Right cardiac atrium (tissue), 5 donors: ENCODE measurements at regions not wholly inside any gene's neighbourhood (a gene's known extent, or its start where the extent isn't known, plus 50 kb on each side); places are given as distances from the start of the nearest gene placed in this dataset.
"Not testable (repeated sequence)": the region's sequence is repeated elsewhere in the genome, so short reads cannot be mapped to it uniquely, and the experiment has no call there.

ENCODE experiments used
- ATAC-seq, 2 donors: fragments of 200-7000 bp; cut with Tn5 transposase; one replicate each; pipeline versions ENCODE4 v1.8.0 to v1.9.1; 2020; ENCODE audit warnings: moderate library complexity in 2 of 2, mild to moderate bottlenecking in 1 of 2
- DNase-seq, 3 donors: peaks; one replicate each; pipeline ENCODE4 v3.0.0-alpha.2; 2020
- H3K27ac ChIP-seq: one replicate; pipeline ENCODE4 v1.5.1; 2013; ENCODE audit warnings: mild to moderate bottlenecking, low read length, control low read depth, moderate library complexity
- H3K27me3 ChIP-seq: one replicate; pipeline ENCODE4 v1.6.1; 2013; ENCODE audit not compliant: control insufficient read depth, insufficient read depth
- H3K4me1 ChIP-seq: one replicate; pipeline ENCODE4 v1.6.1; 2013; ENCODE audit warnings: low read length; ENCODE audit not compliant: control insufficient read depth, insufficient read depth
- H3K4me3 ChIP-seq: one replicate; pipeline ENCODE4 v1.5.1; 2013; ENCODE audit warnings: low read length, control low read depth
- H3K9me3 ChIP-seq: one replicate; pipeline ENCODE4 v1.6.1; 2013; ENCODE audit warnings: low read length; ENCODE audit not compliant: control insufficient read depth
- WGBS: extraction: QIAGEN DNeasy Blood & Tissue Kit; methylation state at CpG from one replicate; pipeline ENCODE4 v1.1.7; 2013; 5-methylcytosine and 5-hydroxymethylcytosine counted together
- intact Hi-C, 4 donors: fragments of 100-400 bp; cut with DNase I; formaldehyde crosslinking; loops; one replicate each; pipeline versions ENCODE4 v1.11.0 to v1.14.0; 2022 to 2023
- donor health status: healthy with polysubstance abuse.
- donor health status: DM: no; HTN: yes; CAD: no.
- donor health status: DM: no; HTN: no; CAD: no.
- donor health status: DM: no; HTN: yes; CAD: no; lungs with severe emphysema.
- donor health status: DM: yes; HTN: yes; CAD: no.

- H3K4me3 ChIP-seq, H3K27me3 ChIP-seq, H3K27ac ChIP-seq, H3K4me1 ChIP-seq, ATAC-seq, H3K9me3 ChIP-seq, DNase-seq, intact Hi-C loops: not testable (repeated sequence)
- WGBS: 81% methylated on average over 5 of the region's 5 CpGs
Observed at GRCh38 chr12:76292891-76293290, 55.3 kb downstream of the BBS10 start.

DNA sequence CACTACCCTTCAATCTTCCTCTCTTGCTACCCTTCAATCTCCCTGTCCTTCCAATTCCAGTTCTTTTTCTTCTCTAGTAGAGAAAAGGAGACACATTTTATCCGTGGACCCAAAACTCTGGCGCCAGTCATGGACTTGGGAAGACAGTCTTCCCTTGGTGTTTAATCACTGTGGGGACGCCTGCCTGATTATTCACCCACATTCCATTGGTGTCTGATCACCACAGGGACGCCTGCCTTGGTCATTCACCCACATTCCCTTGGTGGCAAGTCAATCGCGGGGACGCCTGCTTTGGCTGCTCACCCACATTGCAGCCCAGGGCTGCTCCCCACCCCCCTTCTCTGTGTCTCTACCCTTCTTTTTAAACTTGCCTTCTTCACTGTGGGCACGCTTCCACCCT lies 55.9 kb downstream of the BBS10 start:
- H3K27me3 ChIP-seq, H3K9me3 ChIP-seq, ATAC-seq, H3K27ac ChIP-seq, H3K4me1 ChIP-seq, H3K4me3 ChIP-seq, DNase-seq, intact Hi-C loops: not testable (repeated sequence)
- WGBS: 83% methylated on average over 8 of the region's 8 CpGs

- 61% methylated on average over 3 of the region's 3 CpGs for WGBS
- ATAC-seq (no peak), DNase-seq (no peak)
- Histone ChIP-seq H3K27me3 (no peaks in the 10 kb centered on the region), H3K4me1 (no peaks in the 10 kb centered on the region), H3K4me3 (no peak overlapping the region), H3K27ac (no peak overlapping the region), H3K9me3 (no peaks in the 10 kb centered on the region)
- intact Hi-C loops: no loop called here
Observed at GRCh38 chr12:76290963-76291859, 57.0 kb downstream of the BBS10 start.

DNA sequence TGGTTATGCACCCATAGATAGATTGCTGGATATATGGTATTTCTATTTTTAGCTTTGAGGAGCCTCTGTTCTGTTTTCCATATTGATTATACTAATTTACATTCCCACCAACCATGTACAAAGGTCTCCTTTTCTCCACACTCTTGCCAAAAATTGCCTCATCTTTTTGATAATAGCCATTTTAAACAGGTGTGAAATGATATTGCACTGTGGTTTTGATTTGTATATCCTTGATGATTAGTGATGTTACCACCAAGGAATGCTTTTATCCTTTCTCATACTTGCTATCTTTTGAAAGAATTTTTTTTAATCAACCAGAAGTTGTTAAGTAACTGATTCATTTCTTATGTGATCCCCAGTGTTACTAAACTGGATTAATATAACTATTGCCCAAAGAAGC lies 60.0 kb downstream of the BBS10 start:
- intact Hi-C loops: no loop called here
- ATAC-seq (no peak), DNase-seq (no peak)

GRCh38 chr12:76284816-76285750 lies 63.1 kb downstream of the BBS10 start:
- intact Hi-C loops: no loop called here
- no peak for DNase-seq
- no peaks in the 10 kb centered on the region for H3K4me1 ChIP-seq
- H3K27ac ChIP-seq: no peak overlapping the region
- H3K27me3 ChIP-seq: no peaks in the 10 kb centered on the region
- WGBS: 86% methylated on average over 5 of the region's 5 CpGs
- H3K9me3 ChIP-seq: no peaks in the 10 kb centered on the region
- no peak overlapping the region for H3K4me3 ChIP-seq
- no peak for ATAC-seq

More for the DNA sequence above, 60.0 kb downstream of the BBS10 start:
- Histone ChIP-seq H3K9me3 (no peaks in the 10 kb centered on the region), H3K27ac (no peak overlapping the region), H3K27me3 (no peaks in the 10 kb centered on the region), H3K4me3 (no peak overlapping the region), H3K4me1 (no peaks in the 10 kb centered on the region)

GRCh38 chr12:76282744-76283143 lies 65.5 kb downstream of the BBS10 start:
- ATAC-seq (no peak), DNase-seq (no peak)
- no peak overlapping the region for H3K4me3 ChIP-seq
- no peaks in the 10 kb centered on the region for H3K4me1 ChIP-seq
- H3K27me3 ChIP-seq: no peaks in the 10 kb centered on the region
- H3K9me3 ChIP-seq: no peaks in the 10 kb centered on the region
- intact Hi-C loops: no loop called here
- H3K27ac ChIP-seq: no peak overlapping the region

DNA sequence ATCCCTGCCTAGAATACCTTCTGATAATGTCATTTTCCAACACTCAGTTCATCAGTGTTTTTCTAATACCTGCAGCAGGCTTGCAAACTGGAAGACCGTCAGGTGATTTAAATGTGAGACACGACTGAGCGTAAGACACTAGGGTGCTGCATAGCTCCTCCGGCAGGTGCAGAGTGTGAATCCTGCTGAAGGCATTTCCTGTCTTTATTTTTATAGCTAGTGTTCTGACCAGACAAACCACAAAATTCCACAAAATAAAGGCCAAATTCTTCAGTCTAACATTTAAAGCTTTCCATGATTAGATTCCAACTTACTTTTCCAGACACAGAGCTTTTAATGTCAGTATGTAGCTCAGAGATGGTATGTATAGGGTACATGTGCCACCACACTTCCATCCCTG lies 70.7 kb downstream of the BBS10 start:
- Histone ChIP-seq H3K9me3 (no peaks in the 10 kb centered on the region), H3K4me1 (peaks cover 4% of the 10 kb centered on the region), H3K27ac (no peak overlapping the region), H3K4me3 (no peak overlapping the region), H3K27me3 (no peaks in the 10 kb centered on the region)
- intact Hi-C loops: no loop called here
- DNase-seq: no peak
- no peak for ATAC-seq
- WGBS: 89% methylated on average over 4 of the region's 4 CpGs

GRCh38 chr12:76276499-76277151 lies 71.6 kb downstream of the BBS10 start:
- DNase-seq (no peak), ATAC-seq (peak; percentile 37 to 72)
- Histone ChIP-seq H3K27ac (no peak overlapping the region), H3K9me3 (no peaks in the 10 kb centered on the region), H3K27me3 (no peaks in the 10 kb centered on the region), H3K4me3 (no peak overlapping the region), H3K4me1 (peaks cover 4% of the 10 kb centered on the region)
- WGBS: 46% methylated on average over 4 of the region's 4 CpGs
- intact Hi-C loops: no loop called here

GRCh38 chr12:76275511-76276093 lies 72.6 kb downstream of the BBS10 start:
- Histone ChIP-seq H3K4me1 (peaks cover 4% of the 10 kb centered on the region), H3K27ac (no peak overlapping the region), H3K4me3 (no peak overlapping the region), H3K27me3 (no peaks in the 10 kb centered on the region), H3K9me3 (no peaks in the 10 kb centered on the region)
- ATAC-seq (no peak), DNase-seq (no peak)
- WGBS: 92% methylated on average over 5 of the region's 5 CpGs
- intact Hi-C loops: no loop called here

- intact Hi-C loops: no loop called here
- no peaks in the 10 kb centered on the region for H3K27me3 ChIP-seq
- H3K27ac ChIP-seq: no peak overlapping the region
- WGBS: 90% methylated on average over 3 of the region's 3 CpGs
- ATAC-seq (no peak), DNase-seq (no peak)
- H3K4me1 ChIP-seq: peaks cover 4% of the 10 kb centered on the region
- H3K4me3 ChIP-seq: no peak overlapping the region
- no peaks in the 10 kb centered on the region for H3K9me3 ChIP-seq
Observed at GRCh38 chr12:76274420-76275083, 73.7 kb downstream of the BBS10 start.
